HG03378 (cell line): ENCODE measurements at regions not wholly inside any gene's neighbourhood (a gene's known extent, or its start where the extent isn't known, plus 50 kb on each side); places are given as distances from the start of the nearest gene placed in this dataset.

Experiments
- ATAC-seq: cut with Tn5 transposase; IDR thresholded peaks from one replicate; pipeline ENCODE4 v1.9.1; 2021; ENCODE audit warnings: mild to moderate bottlenecking, moderate library complexity; ENCODE audit not compliant: unreplicated experiment

- no peak for ATAC-seq
Measured at GRCh38 chr6:23278180-23278532, 708.8 kb downstream of the HDGFL1 start.

DNA sequence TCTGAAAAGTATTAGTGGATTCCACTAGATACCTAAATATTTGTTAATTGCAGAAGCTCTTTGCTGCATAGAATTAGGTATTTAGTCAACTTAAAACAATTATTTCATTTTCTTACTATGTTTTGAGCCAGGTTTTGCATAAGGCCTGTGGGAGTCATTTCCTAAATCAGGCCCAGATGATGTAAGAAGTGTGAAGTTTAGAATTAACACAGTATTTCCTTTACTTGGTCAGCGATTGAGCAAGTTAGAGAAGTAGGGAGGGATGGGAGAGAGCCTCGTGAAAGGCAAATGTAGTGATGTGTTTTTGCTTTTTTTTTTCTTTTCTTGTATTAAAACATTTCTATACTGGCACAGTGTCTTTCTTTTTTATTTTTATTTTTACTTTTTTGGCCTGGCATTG lies 711.1 kb downstream of the HDGFL1 start:
- no peak for ATAC-seq

DNA sequence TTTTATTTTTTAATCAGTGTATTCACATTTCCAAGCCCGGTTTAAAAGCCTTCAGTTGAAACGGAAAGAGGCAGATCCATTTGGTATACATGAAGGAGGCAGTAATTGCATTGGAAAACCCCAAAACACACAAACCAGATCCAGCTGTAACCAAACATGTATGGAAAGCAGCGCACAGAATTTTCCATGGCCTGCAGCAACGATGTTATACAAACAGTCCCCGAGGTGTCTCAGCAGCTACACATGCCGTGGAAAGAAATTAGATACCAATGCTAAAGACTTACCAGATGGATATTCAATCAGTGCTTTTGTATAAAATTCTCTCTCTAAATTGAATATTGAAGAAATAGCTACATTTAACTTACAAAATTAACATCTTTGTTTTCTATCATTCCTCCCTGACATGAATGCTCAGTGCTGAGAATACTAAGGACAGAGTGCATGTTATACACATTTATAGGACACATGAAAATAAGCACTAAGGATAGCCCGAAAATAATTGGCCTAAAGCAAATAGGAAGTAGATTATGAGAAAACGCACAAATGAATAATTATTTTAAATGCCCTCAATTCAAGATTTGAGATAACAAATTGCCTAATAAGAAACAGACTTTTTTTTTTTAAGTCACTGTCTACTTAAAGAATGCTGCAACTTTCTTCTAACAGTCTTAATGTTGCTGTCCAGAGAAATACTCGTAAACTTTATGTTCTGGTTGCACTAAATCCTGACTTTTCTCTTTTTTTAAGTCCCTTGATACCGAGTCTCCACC lies 713.1 kb downstream of the HDGFL1 start:
- no peak for ATAC-seq

DNA sequence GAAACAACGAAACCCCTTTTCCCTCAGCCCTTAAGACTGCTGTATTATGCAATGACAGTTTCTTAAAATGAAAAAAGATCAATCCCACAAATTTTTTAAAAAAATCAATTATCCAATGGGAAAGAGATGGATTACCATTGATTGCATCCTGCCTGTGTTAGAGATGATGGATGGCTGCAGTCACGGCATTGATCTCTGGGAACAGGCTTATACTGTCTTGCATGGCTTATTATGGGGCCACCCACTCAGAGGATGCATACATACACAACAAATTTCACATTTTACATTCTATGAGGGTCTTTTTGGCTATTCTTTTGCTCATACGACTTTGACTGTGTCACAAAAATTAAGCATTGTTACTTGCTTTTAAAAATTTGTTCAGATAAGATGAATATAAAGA lies 724.3 kb downstream of the HDGFL1 start:
- ATAC-seq = no peak

GRCh38 chr6:23301556-23301955 lies 732.2 kb downstream of the HDGFL1 start:
- no peak for ATAC-seq

DNA sequence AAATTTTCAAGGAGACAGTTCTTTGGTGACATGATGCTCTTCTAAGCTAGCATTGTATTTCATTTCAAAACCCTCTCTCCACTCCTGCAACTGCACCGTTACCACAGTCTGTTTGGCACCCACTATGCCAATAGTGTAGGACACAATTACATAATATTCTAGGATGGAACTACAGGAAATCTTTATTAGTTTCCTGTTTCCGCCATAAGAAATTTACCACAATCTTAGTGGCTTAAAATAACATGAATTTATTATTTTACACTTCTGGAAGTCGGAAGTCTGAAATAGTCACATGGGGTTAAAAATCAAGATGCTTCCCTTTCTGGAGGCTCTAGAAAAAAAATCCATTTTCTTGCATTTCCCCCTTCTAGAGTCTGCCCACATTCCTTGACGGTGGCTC lies 733.1 kb downstream of the HDGFL1 start:
- no peak for ATAC-seq

DNA sequence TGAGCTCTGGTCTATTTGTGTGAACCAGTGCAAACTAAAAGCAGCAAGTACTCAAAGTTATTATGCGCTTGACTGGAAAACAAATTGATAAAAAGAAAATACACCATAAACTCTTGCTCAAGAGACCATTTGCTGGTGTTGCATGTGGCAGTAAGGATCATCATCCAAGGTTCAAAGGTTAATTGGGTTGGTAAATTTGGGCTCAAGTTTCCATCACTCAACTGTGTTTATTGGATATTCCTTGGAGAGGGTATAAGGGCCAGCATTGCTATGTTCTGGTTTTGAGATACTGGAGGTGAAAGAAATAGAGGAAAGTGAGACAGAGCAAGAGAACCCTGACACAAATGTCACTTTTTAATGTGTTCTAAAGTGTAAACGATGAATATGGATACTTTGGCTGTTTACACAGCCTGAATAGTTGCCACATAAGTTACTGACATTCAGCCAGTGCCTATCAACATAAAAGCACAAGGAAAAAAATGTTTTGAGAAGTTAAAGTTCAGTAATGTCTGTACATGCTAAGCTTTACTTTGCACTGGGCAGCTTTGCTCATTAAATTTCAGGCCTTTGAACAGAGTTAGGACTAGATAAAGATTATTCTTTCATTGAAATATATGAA lies 736.1 kb downstream of the HDGFL1 start:
- ATAC-seq = no peak

- no peak for ATAC-seq
Measured at GRCh38 chr6:23306251-23306950, 737.0 kb downstream of the HDGFL1 start.

DNA sequence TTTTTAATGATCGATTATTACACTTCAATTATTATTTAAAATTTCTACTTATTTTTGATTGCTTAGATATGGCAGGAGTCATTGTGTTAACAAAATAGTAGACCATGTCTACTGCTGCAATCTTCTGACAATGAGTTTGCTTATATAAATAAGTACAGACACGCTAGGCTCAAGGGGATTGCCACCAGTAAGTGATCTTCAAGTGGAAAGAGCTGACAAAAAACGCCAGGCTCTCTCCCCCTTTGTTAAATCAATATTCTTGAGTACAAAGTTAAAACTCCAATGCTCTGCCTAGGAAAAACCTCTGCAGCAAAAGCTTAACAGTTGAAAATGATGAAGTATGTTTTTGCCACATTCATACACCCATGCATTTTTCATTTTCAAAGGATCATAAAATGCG lies 738.1 kb downstream of the HDGFL1 start:
- ATAC-seq = no peak

GRCh38 chr6:23308166-23308565 lies 738.8 kb downstream of the HDGFL1 start:
- ATAC-seq = no peak

DNA sequence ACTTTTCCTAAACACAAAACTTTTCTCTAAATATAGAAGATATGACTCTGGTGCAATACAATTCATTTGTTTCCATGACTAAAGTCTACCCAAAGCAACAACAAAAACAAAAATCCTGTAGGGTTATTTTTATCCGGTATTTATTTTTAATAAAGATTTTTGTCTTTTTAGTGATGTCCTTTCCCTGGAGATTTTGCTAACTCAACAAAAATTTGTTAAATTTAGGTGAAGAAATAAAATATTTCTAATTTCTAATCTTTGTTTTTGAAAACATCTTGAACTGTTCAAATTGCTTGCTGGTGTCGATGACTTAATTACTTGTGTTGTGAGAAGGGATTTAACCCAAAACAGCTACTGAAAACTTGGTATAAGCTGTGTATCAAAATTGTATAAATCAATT lies 741.8 kb downstream of the HDGFL1 start:
- no peak for ATAC-seq

DNA sequence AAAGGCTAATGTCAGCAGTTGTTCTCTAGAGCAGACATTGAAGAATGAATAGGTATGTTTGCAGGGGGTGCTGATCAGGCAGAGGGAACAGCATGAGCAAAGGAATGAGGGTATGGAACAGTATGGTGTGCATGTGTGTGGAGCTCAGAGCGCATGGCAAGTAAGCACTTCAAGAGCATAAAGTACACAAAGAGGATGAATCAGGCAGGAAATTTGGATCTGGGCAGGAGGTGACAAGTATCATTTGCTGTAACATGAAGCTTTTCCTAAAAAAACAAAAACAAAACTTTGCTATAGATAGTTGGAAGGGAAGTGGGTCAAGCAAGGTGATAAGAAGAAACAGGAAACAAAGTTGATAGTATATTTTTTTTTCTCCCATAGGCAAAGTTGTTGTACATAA lies 746.8 kb downstream of the HDGFL1 start:
- no peak for ATAC-seq

DNA sequence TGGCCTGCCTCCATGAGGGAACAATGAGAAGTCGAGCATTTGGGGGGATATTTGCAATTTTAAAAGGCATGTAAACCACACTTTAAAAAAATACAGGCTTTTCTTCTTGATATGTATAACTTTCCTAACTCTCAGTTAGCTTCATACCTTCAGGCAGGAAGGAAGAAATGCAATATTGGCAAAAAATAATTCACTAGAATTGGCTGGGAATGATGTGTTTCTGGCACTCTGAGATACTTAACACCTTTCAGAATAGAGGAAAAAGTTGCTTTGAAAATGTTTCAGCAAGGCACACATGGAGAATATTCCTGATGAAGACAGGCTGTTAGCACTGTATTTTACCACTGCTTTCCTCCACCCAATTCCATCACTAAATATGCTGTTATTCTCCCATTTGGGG lies 747.6 kb downstream of the HDGFL1 start:
- ATAC-seq = no peak

GRCh38 chr6:23319582-23319981 lies 750.2 kb downstream of the HDGFL1 start:
- no peak for ATAC-seq

DNA sequence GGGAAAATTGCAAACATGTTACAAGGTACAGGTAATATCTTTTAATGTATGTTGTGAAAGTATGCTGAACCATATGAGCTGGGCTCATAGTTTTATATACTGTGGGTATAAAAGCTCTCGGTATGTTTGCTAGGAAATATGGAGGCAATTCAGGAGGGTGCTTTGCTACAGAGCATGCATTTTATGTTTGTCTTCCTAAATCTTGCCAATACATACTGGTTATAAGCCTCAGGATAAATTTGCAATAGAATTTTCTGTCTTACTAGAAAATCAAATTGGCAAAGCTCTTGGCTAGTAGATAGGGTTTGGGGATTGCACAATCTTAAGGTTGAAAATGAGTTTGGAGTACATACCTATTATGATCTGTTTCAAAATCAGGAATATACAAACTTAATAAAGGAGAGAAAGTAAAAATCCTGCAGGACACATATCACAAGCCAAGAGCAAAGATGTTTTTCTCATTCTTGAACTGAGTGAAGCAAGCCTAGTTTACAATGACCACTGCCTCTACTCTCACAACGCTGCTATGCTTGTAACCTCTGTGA lies 751.2 kb downstream of the HDGFL1 start:
- no peak for ATAC-seq

- no peak for ATAC-seq
Measured at GRCh38 chr6:23323897-23324296, 754.5 kb downstream of the HDGFL1 start.

DNA sequence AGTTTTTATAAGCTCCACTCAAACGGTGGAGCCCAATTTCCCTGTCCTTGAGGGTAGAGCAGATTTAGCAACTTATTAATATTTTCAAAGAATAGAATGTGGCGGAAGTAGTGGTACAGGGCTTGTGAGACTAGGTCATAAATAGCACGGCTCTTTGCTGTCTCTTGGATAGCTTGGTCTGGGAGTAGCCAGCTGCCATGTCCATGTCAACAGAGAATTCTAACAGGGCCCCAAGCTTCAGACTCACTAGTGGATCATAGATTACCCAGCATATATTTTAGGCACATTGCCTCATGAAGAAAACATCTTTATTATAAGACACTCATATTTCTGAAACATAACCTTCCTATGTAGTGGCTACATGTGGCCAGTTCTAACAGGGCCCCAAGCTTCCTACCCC lies 755.7 kb downstream of the HDGFL1 start:
- no peak for ATAC-seq

- ATAC-seq = no peak
Measured at GRCh38 chr6:23327621-23328020, 758.3 kb downstream of the HDGFL1 start.

DNA sequence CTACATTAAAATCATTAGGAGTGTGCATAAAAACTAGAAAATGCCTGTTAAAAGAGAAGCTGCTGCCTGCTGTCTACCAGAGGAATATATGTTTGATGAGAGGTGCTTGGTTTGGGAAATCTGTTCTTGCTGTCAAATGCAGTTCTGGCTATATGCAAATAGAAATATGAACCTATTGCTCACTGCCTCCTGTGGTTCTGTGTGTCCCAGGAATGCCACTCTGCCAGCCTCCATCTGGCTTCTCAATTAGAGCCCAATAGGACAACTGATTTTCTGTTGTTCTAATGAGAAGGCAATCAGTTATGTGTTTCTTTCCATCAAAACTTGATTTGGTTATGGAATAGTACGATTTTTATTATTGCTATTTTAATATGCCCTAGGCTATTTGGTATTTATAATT lies 759.7 kb downstream of the HDGFL1 start:
- no peak for ATAC-seq

- no peak for ATAC-seq
Measured at GRCh38 chr6:23330632-23331031, 761.3 kb downstream of the HDGFL1 start.

DNA sequence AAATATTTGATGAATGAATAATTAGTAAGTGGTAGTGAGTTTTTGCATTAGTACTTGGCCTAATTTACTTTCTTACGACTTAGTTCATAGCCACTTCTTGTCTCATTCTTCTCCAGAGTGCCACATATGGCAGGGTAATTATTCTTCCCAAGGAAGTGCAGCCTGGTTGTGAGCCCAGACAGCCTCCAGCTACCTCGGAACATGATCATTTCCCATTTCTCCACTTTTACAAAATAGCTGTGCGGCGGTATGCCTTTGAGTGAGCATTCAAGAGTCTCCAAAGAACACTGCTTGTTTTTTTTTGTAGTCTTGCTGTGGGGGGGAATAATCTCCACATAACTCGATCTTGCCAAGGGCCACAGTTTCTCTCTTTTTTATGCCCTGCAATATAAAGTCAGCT lies 765.0 kb downstream of the HDGFL1 start:
- no peak for ATAC-seq

GRCh38 chr6:23335894-23336293 lies 766.5 kb downstream of the HDGFL1 start:
- no peak for ATAC-seq
